ENCODE measurements at regions not wholly inside any gene's neighbourhood (a gene's known extent, or its start where the extent isn't known, plus 50 kb on each side); places are given as distances from the start of the nearest gene placed in this dataset.

GRCh38 chr14:90458536-90458935 is 61.7 kb downstream of the CALM1 start:
- TF ChIP-seq ZNF780A (CRISPR knock-in tag; IDR thresholded peaks at IDR 0.05): no peak
- TF ChIP-seq CTCF (IDR thresholded peaks at IDR 0.05 in 2 of 3, conservative IDR thresholded peaks at IDR 0.05 in 1 of 3; ENCODE audit: insufficient read depth in 2 of 3, low read depth in 1 of 3, low read length in 3 of 3): no peak
- no peak for TF ChIP-seq SMARCB1 (IDR thresholded peaks at IDR 0.05; ENCODE audit: insufficient read length, low read depth)
- TF ChIP-seq RERE (CRISPR knock-in tag; IDR thresholded peaks at IDR 0.05; ENCODE audit: borderline replicate concordance): no peak
- no peak for TF ChIP-seq ZBTB7A (IDR thresholded peaks at IDR 0.05; ENCODE audit: borderline replicate concordance, control insufficient read depth, low read depth, low read length)
- TF ChIP-seq STAT6 (CRISPR knock-in tag; IDR thresholded peaks at IDR 0.05): no peak
- TF ChIP-seq TRIM24 (IDR thresholded peaks at IDR 0.05): no peak
- TF ChIP-seq IRF2 (CRISPR knock-in tag; IDR thresholded peaks at IDR 0.05): no peak
- no peak for TF ChIP-seq CHCHD3 (CRISPR knock-in tag; IDR thresholded peaks at IDR 0.05)
- no peak for TF ChIP-seq ZNF76 (CRISPR knock-in tag; IDR thresholded peaks at IDR 0.05; ENCODE audit: borderline replicate concordance)
- TF ChIP-seq ZNF583 (CRISPR knock-in tag; IDR thresholded peaks at IDR 0.05): no peak
- no peak for TF ChIP-seq POLR2AphosphoS5 (IDR thresholded peaks at IDR 0.05; ENCODE audit: control insufficient read depth, insufficient read depth, low read depth, low read length)
- no peak for TF ChIP-seq POLR2A (conservative IDR thresholded peaks at IDR 0.05)
